Sigmoid colon (tissue), 3 donors: ENCODE measurements at regions not wholly inside any gene's neighbourhood (a gene's known extent, or its start where the extent isn't known, plus 50 kb on each side); places are given as distances from the start of the nearest gene placed in this dataset.

Experiments
- POLR2A ChIP-seq, 2 donors: fragments of 450-650 bp; IDR thresholded peaks; one replicate each; pipeline ENCODE4 v1.6.1; 2016; ENCODE audit warnings: antibody characterized with exemption in 2 of 2, mild to moderate bottlenecking in 2 of 2, moderate library complexity in 2 of 2
- TF ChIP-seq, protein P1 (sequence below), 4 experiments: fragments of 450-650 bp in 3 of 4; fragments of 200-600 bp in 1 of 4; IDR thresholded peaks; one replicate each; pipeline ENCODE4 v1.5.1; 2016 to 2019; ENCODE audit warnings: antibody characterized with exemption in 4 of 4, mild to moderate bottlenecking in 3 of 4, moderate library complexity in 2 of 4

- TF ChIP-seq POLR2A (IDR thresholded peaks at IDR 0.05): no peak
- TF ChIP-seq, protein P1, sequence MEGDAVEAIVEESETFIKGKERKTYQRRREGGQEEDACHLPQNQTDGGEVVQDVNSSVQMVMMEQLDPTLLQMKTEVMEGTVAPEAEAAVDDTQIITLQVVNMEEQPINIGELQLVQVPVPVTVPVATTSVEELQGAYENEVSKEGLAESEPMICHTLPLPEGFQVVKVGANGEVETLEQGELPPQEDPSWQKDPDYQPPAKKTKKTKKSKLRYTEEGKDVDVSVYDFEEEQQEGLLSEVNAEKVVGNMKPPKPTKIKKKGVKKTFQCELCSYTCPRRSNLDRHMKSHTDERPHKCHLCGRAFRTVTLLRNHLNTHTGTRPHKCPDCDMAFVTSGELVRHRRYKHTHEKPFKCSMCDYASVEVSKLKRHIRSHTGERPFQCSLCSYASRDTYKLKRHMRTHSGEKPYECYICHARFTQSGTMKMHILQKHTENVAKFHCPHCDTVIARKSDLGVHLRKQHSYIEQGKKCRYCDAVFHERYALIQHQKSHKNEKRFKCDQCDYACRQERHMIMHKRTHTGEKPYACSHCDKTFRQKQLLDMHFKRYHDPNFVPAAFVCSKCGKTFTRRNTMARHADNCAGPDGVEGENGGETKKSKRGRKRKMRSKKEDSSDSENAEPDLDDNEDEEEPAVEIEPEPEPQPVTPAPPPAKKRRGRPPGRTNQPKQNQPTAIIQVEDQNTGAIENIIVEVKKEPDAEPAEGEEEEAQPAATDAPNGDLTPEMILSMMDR (IDR thresholded peaks at IDR 0.05): no peak
Measured at GRCh38 chr2:30096451-30096850, 50.4 kb upstream of the YPEL5 start.
